ENCODE measurements at regions not wholly inside any gene's neighbourhood (a gene's known extent, or its start where the extent isn't known, plus 50 kb on each side); places are given as distances from the start of the nearest gene placed in this dataset.
"Not testable (repeated sequence)": the region's sequence is repeated elsewhere in the genome, so short reads cannot be mapped to it uniquely, and the experiment has no call there.

DNA sequence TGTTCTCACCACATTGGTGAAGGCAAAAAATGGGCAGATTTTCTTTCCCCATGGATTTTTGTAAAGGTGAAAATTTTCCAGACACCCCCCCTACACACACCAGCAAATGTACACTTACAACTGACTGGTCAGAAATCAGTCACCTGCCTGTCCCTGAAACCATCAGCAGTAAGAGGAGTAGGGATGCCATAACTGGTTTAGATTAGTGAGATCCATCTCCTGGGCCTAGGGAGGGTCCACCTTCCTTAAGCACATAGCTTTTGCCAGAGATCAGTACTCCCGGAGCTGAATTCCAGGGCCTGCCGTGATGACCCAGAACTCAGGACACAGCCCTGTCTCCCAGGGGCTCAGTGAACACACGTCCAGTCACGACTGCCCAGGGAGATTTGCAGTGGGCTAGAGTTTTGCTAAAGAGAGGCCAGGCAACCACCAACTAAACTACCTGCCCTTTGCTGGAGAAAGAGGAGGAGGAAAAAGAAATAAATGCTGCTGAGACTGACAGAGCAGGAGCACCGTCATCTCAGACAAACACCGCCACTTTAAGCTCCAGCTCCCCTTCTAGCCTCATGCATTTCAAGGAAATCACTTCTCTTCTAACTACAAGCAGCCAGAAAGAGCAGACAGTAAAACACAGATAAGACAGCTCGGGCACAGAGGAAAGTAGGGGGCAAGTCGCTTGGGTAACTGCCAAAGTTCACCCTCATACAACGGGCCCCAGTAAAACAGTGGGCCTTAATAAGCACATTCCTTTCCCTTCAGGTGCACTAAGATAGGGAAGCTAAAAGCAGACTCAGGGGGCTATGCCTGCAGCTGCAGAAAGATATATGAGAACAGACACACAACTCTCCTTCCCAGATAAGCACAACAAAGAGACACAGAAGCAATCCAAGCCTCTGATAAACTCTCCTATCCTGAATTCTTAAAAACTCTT lies 82.6 kb upstream of the SPTLC3 start:
- DNase-seq = no peak

DNA sequence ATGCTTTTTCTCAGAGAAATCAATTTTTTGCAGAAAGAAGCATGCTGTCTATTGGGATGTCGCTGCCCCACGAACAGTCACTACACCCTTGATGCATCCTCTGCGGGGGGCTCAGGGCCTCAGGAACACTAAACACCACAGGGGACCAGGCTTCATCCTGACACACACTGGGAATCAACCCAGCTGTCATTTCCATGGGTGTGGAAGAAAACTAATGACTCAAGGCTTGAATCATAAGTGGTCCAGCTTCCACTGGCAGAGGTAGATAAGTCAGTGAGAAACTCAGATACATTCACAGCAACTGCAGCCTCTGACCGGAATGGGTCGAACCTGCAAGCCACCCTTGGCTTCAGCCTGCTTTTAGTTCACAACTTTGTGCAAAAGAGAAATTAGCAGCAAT lies 81.3 kb upstream of the SPTLC3 start:
- no peak for DNase-seq

DNA sequence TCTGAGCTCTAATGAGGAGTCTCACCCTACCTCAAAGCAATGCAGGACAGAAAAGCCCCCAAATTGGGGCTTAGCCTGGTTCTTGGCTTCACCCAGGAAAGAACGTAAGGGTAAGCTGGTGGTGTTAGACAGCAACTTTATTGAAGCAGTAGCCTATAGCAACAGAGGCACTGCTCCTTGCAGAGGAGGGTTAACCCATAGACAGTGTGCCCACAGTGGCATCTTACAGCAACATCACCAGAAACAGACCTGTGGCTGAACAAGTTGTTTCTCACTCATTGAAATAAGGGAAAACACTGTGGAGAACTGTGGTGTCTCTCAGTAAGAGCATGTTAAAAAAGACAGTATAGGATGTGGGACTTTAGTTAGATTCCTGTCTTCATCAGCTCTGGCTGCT lies 80.4 kb upstream of the SPTLC3 start:
- no peak for DNase-seq

DNA sequence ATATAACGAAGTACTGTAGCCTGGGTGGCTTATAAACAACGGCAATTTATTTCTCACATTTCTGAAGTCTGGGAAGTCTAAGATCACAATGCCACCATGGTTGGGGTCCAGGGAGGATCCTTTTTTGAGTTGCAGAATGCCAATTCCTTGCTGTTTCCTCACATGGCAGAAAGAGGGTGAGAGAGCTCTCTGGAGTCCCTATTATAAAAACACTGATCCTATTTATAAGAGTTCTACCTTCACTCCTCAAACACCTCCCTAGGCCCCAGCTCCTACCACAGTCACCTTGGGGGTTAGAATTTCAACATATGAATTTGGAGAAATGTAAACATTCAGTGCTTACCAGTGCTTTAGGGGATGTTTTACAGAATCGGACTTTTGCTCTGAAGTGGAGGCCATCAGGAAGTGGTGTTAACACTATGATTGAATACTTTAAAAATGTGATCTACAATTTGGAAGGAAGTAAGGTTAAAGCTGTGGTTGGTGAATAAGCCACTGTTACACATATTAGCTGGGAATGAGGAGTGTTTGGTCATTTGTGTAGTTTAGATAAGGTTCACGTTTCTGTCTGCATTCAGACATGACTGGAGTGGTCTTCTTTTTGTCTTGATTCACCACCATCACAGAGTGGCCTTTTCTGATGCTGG lies 79.9 kb upstream of the SPTLC3 start:
- no peak for DNase-seq

DNA sequence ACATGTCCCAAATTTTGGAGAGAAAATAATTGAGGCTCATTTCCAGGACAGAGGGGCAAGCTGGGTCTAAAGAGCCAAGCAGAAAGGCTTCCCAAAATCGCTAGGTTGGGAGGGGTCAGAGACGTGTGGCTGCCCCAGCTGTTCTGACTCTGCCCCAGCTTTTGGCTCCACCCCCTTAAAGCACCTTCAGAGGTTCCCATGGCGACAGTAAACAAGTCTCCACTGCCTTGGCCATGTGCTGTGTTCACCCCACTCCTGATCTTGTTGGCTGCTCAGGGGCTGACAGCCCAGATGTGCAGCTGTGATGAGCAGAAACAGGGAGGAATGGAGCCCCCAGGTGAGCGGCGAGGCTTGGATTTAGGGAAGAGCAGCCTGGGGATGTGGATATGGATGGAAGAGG lies 72.8 kb upstream of the SPTLC3 start:
- DNase-seq = no peak

DNA sequence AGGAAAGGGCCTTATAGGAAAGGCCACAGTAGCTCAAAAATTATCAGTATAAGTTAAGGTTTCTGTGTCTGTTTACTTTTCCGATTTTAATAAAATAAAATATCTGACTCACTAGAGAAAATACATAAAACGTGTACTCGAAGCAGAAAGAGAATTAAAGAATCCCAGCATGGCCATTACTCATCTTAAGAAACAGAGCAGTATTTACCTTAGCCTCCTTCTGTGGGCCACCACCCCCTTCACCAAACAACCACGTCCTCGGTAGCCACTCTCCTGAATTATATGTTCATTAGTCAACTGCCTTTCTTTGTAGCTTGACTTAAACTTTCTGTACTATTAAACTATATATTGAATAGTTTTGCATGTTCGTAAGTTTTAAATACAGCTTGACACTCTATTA lies 72.2 kb upstream of the SPTLC3 start:
- no peak for DNase-seq

DNA sequence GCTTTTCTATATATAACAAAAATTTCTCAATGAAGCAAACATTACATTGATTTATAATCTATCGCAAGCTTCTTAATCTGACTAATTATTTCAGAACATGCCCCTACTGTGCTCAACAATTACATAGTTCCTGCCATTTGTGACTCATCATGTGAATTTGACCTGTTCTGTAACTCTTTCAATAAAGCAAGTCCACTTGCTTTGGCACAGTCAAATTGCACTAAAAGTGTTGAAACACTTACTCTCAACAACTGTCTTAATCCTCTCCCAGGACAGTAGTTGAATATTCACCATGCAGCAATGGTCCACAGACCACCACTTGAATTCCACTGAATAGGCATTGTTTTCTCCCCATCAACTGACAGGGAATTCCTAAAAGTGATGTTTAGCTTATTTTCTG lies 67.7 kb upstream of the SPTLC3 start:
- DNase-seq = no peak

DNA sequence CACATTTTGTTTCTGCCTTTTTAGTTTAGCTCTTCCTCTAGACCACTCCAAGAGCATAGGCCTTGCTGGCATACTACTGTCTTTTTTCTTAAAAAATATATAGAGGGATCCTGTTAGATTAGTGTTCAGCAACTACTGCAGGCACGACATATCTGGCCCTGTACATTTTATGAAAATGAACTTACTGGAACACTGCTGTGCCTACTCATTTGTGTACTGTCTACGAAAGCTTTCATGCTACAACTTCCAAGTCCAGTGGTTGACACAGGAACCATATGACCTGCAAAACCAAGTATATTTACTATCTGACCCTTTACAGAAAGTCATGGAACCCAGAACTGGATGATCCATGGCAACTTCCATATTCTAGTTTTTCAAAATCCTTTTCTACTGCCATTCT lies 66.6 kb upstream of the SPTLC3 start:
- no peak for DNase-seq

DNA sequence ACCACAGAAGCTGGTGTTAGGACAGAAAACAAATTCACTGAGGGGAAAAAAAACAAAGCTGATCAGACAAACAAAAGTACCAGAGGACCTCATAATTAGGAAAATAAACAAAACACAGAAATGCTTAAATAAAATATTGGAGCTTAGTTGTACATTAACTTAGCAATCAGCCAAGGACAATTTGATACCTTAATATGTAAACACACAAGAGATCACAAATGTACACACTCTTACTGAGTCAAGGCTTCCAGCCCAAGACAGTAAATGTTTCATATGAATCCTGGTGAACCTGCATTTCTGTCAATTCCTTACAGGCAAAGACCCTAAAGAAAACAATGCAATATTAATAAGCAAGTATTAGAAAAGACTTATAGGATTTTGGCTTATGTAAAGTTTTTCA lies 62.0 kb upstream of the SPTLC3 start:
- no peak for DNase-seq

DNA sequence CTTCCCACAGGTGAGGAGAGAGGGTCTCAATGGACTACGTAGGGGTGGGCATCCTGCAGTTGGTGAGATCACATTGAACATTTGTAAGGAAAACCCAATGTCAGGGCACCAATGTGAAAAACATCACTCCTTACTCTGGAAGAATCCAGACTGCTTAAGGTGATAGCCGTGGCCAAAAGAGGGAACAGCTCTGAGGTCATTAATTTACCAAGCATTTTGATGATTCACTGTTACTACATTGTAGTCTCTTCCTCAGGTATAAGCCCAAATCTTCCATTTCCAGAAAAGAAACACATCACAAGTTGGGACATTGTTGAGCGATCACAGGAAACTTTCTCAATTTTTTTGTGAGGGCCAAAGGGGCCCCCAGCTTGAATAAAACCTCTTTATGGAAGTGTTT lies 61.1 kb upstream of the SPTLC3 start:
- no peak for DNase-seq

DNA sequence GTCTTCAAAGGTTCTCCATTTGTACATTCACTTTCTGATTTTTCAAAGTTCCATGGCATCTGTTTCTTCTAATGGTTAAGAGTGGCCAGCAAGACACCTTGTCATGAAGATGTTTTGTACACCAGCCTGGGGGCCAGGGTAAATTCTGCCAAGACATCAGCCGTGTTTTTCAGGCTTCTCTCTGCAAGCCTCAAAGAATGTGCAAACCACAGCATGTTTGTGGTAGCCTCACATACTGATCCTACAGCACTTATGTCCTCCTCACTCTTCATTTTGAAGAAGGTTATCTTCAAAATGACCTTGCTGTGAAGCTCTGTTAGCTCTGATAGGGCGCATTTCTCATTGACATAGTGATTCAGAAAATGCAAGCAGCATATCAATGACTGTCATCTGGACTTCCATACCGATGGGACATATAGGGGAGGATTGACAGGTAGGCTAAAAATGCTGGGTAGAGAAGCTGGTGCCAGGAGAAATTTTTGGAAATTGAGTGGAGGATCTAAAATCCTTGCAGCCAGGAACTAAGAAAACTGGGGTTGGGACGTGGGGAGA lies 59.3 kb upstream of the SPTLC3 start:
- DNase-seq = no peak

DNA sequence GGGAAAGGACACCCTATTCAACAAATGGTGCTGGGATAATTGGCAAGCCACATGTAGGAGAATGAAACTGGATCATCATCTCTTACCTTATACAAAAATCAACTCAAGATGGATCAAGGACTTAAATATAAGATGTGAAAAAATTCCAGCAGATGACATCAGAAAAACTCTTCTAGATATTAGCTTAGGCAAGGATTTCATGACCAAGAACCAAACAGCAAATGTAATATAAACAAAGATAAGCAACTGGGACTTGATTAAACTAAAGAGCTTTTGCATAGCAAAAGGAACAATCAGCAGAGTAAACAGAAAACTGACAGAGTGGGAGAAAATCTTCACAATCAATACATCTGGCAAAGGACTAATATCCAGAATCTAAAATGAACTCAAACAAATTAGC lies 54.5 kb upstream of the SPTLC3 start:
- not testable (repeated sequence) for DNase-seq

DNA sequence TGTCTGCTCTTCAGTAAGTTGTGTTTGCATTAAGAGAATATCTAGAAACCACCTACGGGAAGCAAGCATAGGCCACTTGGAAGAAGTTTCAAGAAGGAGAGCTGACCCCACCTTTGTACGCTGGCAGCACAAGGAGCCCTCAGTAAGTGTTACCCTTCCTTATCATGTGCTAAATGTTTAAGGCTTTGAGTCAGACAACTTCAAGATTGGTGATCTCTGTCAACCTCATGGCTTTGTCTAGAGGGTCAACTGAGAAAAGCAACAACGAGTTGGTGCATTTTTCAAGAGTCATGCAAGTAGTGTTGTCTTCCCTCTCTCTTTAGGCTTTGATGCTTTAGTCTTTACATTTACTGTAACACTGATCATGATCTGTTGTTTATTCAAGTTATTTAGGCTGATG lies 53.2 kb upstream of the SPTLC3 start:
- no peak for DNase-seq

DNA sequence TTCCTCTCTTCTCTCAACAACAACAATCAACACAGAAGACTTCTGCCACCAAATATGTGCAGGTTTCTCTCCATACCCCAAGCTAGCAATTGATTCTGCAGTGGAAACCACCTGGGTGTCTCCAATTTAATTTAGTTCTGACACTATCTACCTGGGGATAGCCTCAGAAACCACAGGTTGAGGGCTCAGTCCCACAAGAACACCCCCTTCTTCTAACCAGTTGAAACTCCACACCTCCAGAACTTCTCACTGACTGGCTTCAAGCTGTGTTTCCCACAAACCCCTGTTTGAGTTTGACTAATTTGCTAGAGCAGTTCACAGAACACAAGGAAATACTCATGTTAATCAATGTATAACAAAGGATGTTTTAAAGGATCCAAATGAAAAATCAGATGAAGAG lies 52.5 kb upstream of the SPTLC3 start:
- DNase-seq = no peak

DNA sequence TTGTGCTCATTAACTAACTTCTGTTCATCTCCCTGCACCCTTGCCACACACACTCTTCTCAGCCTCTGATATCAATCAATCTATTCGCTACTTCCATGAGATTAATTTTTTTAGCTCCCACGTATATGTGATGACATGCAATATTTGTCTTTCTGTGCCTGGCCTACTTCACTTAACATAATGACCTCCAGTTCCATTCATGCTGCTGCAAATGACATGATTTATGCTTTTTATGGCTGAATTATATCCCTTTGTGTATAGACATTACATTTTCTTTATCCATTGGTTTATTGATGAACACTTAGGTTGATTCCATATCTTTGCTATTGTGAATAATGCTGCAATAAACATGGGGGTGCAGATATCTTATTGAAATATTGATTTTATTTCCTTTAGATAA lies 50.8 kb upstream of the SPTLC3 start:
- DNase-seq = no peak

Data from NCI-H1694 (cell line).